GM18951 (cell line): ENCODE measurements at regions not wholly inside any gene's neighbourhood (a gene's known extent, or its start where the extent isn't known, plus 50 kb on each side); places are given as distances from the start of the nearest gene placed in this dataset.

ENCODE experiments used
- POLR2A ChIP-seq: IDR thresholded peaks from 4 replicates; pipeline ENCODE4 v1.6.1; 2011; ENCODE audit warnings: mild to moderate bottlenecking; ENCODE audit not compliant: insufficient read length, insufficient read depth; ENCODE audit errors: extremely low read depth
- in situ Hi-C: fragments of 300-500 bp; cut with MboI; formaldehyde crosslinking; loops from one replicate; pipeline ENCODE4 v1.12.0; 2022; ENCODE audit warnings: low sequenced_read_pairs, mixed read lengths, inconsistent platforms; ENCODE audit not compliant: unreplicated experiment

DNA sequence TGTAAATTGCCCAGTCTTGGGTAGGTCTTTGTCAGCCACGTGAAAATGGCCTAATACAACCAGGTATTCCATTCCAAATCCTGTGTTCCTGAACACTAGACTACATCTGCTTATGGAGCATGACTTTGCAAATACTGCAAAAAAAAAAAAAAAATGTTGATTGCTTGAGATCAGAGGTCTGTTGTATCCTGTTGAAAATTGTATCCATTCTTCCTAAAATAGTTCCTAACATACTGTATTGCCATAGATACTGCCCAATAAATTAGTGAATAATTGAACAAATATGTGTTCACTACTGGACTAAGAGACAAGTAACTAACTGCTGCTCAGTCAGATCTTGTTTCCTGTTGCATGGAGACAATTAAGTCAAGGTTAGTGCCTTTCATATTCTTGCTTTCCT, 164.3 kb upstream of the PABPC4L start:
- TF ChIP-seq POLR2A = no peak
- in situ Hi-C loops = no loop called here

GRCh38 chr4:134364928-134365327, 163.3 kb upstream of the PABPC4L start:
- TF ChIP-seq POLR2A = no peak
- in situ Hi-C loops = no loop called here

- TF ChIP-seq POLR2A = no peak
- in situ Hi-C loops = no loop called here
These were observed 143.7 kb upstream of the PABPC4L start for GRCh38 chr4:134345244-134345643.

DNA sequence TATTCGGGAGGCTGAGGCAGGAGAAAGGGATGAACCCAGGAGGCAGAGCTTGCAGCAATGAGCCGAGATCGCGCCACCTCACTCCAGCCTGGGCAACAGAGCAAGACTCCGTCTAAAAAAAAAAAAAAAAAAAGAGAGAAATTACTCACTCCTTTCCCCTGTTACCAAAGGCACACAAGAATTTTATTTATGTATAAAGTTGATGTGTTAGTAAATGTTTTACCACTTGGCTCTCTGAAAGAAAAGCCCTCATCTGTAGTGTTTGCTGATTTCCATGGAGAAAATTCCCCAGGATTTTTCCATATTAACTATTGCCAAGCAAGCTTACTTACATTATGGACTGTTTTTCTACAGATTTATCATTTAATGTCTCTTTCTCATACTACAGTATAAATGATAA, 142.1 kb upstream of the PABPC4L start:
- in situ Hi-C loops = no loop called here
- no peak for TF ChIP-seq POLR2A

- TF ChIP-seq POLR2A = no peak
- in situ Hi-C loops = no loop called here
These were observed 141.5 kb upstream of the PABPC4L start for GRCh38 chr4:134343081-134343480.

DNA sequence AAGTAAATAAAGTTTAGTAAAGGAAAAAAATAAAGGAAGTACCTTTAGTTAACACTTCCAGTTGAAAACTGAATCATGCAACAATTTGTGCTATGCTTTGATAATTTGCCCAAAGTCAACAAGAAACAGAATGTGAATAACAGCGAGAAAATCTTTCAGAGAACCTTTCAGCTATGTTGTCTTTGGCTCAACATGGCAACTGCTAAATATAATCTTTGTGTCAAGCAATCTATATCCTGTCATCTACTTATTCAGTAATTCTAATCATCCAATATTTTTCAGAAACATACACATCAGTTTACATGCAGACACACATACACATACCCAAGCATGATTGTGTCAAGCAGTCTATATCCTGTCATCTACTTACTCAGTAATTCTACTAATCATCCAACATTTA, 136.0 kb upstream of the PABPC4L start:
- TF ChIP-seq POLR2A = no peak
- in situ Hi-C loops = no loop called here

DNA sequence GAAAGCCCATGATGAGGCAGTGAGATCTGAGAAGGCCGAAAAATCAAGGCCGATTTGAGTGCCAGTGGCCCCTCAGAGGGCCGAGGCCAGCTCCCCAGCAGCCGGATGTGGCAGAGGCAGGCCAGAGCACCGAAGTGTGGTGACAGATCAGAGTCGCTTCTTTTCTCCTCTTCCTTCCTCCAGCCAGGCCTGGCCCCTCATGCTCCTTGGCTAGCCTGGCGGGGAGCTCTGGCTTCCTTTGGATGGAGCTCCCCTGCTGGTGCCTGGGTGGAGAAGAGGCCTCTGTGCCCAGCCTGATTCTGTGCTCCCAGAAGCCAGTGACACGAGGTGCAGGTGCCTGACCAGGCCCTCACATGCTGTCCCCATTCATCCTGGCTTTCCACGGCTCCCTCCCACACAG, 127.2 kb upstream of the PABPC4L start:
- no peak for TF ChIP-seq POLR2A
- in situ Hi-C loops = no loop called here

DNA sequence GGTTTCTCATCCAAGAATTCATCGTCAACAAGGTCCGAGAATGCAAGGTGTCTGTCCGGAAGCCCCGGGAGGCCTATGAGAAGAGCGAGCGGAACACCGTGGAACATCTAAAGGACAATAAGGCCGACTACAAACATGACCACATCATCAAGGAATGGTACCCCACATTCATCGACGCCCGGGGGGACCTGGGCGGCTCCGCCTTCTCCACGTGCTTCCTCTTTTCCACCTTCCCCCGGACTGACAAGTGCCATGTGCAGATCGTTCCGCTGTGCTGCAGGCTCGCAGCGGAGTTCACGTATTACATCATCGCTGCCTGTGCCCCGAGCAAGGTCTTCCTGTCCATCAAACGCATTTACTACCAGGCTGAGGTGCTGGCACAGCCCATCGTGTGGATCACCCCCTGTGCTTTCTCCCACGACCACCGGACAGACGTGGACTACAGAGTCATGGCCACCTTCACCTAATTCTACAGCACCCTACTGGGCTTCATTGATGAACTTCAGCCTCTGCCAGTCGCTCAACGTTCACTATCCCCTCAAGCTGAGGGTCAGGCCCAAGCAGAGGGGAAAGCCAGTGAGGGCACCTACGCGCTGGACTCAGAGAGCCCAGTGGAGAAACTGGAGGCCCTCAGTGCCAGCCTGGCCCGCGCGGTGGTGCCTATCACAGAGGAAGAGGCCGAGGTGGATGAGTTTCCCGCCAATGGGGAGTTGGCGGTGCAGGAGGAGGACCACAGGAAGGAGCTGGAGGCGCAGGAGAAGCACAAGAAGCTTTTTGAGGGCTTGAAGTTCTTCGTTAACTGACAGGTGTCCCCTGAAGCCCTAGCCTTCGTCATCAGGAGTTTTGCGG, 125.9 kb upstream of the PABPC4L start:
- TF ChIP-seq POLR2A = no peak
- in situ Hi-C loops = no loop called here

DNA sequence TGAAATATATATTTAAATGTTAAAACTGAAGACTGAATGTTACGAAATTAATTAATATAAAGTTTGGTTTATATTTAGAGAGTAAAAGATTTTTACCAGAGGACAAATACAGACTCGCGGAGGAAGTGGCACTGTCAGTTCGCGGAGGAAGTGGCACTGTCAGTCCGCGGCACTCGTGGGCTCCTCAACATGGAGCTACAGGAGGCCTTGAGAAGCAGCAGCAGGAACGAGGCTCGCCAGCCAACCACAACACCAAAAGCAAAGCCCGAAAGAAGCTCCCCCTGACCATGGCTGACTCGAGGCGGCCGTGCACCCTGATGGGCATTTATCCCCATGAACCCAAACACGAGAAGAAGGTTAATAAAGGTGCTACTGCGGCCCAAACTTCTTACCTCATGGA, 125.3 kb upstream of the PABPC4L start:
- in situ Hi-C loops = no loop called here
- no peak for TF ChIP-seq POLR2A

- no peak for TF ChIP-seq POLR2A
- in situ Hi-C loops = no loop called here
These were observed 122.6 kb upstream of the PABPC4L start for GRCh38 chr4:134324179-134324578.

- no peak for TF ChIP-seq POLR2A
- in situ Hi-C loops = no loop called here
These were observed 118.5 kb upstream of the PABPC4L start for GRCh38 chr4:134320048-134320447.

GRCh38 chr4:134313591-134313990, 112.0 kb upstream of the PABPC4L start:
- in situ Hi-C loops = no loop called here
- no peak for TF ChIP-seq POLR2A

DNA sequence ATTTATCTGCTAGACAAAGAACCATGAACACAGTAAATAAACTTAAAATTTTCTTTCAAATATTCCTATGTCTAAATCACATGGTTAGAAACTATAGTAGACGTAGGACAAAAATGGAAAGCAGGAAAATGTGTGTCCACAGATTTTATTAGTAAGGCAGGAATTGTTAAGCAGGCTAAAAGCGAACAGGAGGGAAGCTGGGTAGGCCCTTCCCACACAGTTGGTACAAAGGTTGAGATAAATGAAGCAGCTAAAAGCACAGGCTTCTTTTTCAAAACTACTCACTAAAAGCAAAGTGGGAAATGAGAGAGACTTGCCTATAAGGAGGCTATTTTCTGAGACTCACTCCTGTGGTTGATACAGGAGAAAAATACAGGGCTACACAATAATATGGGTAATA, 108.1 kb upstream of the PABPC4L start:
- no peak for TF ChIP-seq POLR2A
- in situ Hi-C loops = no loop called here

DNA sequence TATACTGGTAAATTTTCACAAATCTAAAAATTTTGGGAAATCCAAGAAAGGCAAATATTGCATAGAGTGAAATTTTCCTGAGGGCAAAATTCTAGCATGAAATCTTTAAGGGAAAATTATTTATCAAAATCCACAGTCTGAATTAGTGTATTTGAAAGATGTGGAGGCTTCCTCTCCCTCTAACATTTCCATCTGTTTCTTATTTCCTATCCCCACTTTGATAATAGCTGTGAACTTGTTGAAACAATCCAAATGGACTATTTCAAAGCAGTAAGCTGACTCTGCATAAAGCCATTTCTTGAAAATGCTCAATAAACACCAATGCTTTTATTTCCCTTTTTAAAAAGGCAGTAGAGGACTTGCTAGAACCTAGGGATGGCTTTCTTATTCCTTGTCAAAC, 107.3 kb upstream of the PABPC4L start:
- TF ChIP-seq POLR2A = no peak
- in situ Hi-C loops = no loop called here

GRCh38 chr4:134298313-134298712, 96.7 kb upstream of the PABPC4L start:
- TF ChIP-seq POLR2A = no peak

DNA sequence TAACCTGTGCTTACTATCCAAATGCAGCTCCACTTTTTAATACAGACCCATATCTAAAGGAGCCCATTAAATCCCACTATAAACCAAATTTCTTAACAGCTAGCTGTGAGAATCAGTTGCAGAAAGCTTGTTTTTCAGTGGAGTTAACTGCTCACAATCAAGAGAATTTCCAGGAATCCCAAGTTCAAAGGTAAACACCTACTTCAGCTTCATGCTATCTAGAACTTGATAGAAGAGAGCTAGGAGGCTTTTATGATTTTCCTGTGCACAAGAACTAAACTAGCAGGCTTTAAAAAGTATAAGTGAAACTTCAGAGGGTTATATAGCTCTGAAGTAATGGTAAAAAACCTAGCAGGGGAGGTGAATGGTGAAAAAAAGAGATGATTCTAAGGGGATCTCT, 96.2 kb upstream of the PABPC4L start:
- in situ Hi-C loops = no loop called here
- TF ChIP-seq POLR2A = no peak

More at GRCh38 chr4:134298313-134298712, 96.7 kb upstream of the PABPC4L start:
- in situ Hi-C loops = no loop called here
